Breast epithelium (tissue), 3 donors: ENCODE measurements at regions not wholly inside any gene's neighbourhood (a gene's known extent, or its start where the extent isn't known, plus 50 kb on each side); places are given as distances from the start of the nearest gene placed in this dataset.

ENCODE experiments used
- POLR2A ChIP-seq: fragments of 450-650 bp; IDR thresholded peaks from one replicate; pipeline ENCODE4 v1.6.1; 2016; ENCODE audit warnings: antibody characterized with exemption, mild to moderate bottlenecking, moderate library complexity
- POLR2AphosphoS5 ChIP-seq, 3 donors: sonication (generic); formaldehyde crosslinking; IDR thresholded peaks; one replicate each; pipeline ENCODE4 v1.6.1; 2017; ENCODE audit warnings: antibody characterized with exemption in 3 of 3
- TF ChIP-seq, protein P1 (sequence below), 3 donors: fragments of 450-650 bp; IDR thresholded peaks; one replicate each; pipeline ENCODE4 v1.5.1; 2016 to 2017; ENCODE audit warnings: antibody characterized with exemption in 3 of 3, mild to moderate bottlenecking in 3 of 3, moderate library complexity in 3 of 3

DNA sequence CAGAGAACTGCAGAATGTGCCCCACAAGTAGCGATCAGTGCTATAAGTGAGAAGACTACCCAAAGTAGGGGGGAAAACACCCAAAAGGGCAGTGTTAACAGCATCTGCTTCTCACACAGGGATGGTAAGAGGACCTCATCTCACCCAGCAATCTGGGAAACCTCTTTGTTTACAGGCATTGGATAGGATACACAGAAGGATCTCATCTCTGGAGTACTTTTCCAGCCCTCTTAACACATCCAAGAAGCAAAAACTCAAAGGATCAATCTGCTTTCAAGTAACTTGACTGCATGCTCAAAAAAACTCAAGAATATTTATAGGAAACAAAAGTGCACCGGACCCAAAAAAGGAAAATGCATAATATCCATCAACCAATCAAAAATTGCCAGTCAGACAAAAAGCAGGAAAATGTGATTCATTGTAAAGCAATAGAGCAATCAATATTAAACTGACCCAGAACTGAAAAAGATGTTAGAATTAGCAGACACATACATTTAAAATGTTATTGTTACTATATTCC is 311.0 kb upstream of the CXADR start:
- TF ChIP-seq, protein P1, sequence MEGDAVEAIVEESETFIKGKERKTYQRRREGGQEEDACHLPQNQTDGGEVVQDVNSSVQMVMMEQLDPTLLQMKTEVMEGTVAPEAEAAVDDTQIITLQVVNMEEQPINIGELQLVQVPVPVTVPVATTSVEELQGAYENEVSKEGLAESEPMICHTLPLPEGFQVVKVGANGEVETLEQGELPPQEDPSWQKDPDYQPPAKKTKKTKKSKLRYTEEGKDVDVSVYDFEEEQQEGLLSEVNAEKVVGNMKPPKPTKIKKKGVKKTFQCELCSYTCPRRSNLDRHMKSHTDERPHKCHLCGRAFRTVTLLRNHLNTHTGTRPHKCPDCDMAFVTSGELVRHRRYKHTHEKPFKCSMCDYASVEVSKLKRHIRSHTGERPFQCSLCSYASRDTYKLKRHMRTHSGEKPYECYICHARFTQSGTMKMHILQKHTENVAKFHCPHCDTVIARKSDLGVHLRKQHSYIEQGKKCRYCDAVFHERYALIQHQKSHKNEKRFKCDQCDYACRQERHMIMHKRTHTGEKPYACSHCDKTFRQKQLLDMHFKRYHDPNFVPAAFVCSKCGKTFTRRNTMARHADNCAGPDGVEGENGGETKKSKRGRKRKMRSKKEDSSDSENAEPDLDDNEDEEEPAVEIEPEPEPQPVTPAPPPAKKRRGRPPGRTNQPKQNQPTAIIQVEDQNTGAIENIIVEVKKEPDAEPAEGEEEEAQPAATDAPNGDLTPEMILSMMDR (IDR thresholded peaks at IDR 0.05), result no peak
- TF ChIP-seq POLR2AphosphoS5 (IDR thresholded peaks at IDR 0.05) (no peak), POLR2A (no peak)
